ENCODE measurements at regions not wholly inside any gene's neighbourhood (a gene's known extent, or its start where the extent isn't known, plus 50 kb on each side); places are given as distances from the start of the nearest gene placed in this dataset.

- Histone ChIP-seq H3K36me3 (no peaks in the 10 kb centered on the region), H3K27ac (no peak overlapping the region), H3K4me1 (no peaks in the 10 kb centered on the region), H3K27me3 (no peaks in the 10 kb centered on the region), H3K9me3 (no peaks in the 10 kb centered on the region), H3K4me3 (no peak overlapping the region)
- no peak for TF ChIP-seq CTCF (IDR thresholded peaks at IDR 0.05)
- intact Hi-C loops (cut with DNase I) = no loop called here
- DNase-seq (ENCODE audit: low spot score in 2 of 2) = no peak
Measured at GRCh38 chr4:19947349-19947748, 304.4 kb upstream of the SLIT2 start.

- DNase-seq (ENCODE audit: low spot score in 2 of 2) = no peak
- Histone ChIP-seq H3K4me3 (no peak overlapping the region), H3K27ac (no peak overlapping the region), H3K27me3 (no peaks in the 10 kb centered on the region), H3K9me3 (no peaks in the 10 kb centered on the region), H3K36me3 (no peaks in the 10 kb centered on the region), H3K4me1 (no peaks in the 10 kb centered on the region)
- intact Hi-C loops (cut with DNase I) = no loop called here
- no peak for TF ChIP-seq CTCF (IDR thresholded peaks at IDR 0.05)
Measured at GRCh38 chr4:19945979-19946380, 305.7 kb upstream of the SLIT2 start.

GRCh38 chr4:19945501-19945900 lies 306.2 kb upstream of the SLIT2 start:
- H3K27ac ChIP-seq = no peak overlapping the region
- TF ChIP-seq CTCF (IDR thresholded peaks at IDR 0.05) = no peak
- H3K27me3 ChIP-seq = no peaks in the 10 kb centered on the region
- no peaks in the 10 kb centered on the region for H3K4me1 ChIP-seq
- H3K9me3 ChIP-seq = no peaks in the 10 kb centered on the region
- no peaks in the 10 kb centered on the region for H3K36me3 ChIP-seq
- H3K4me3 ChIP-seq = no peak overlapping the region
- DNase-seq (ENCODE audit: low spot score in 2 of 2) = no peak
- intact Hi-C loops (cut with DNase I) = no loop called here

- Histone ChIP-seq H3K4me1 (no peaks in the 10 kb centered on the region), H3K9me3 (no peaks in the 10 kb centered on the region), H3K27ac (no peak overlapping the region), H3K36me3 (no peaks in the 10 kb centered on the region), H3K27me3 (no peaks in the 10 kb centered on the region), H3K4me3 (no peak overlapping the region)
- DNase-seq (ENCODE audit: low spot score in 2 of 2) = no peak
- no peak for TF ChIP-seq CTCF (IDR thresholded peaks at IDR 0.05)
- intact Hi-C loops (cut with DNase I) = no loop called here
Measured at GRCh38 chr4:19944806-19945205, 306.9 kb upstream of the SLIT2 start.

GRCh38 chr4:19944251-19944650 lies 307.5 kb upstream of the SLIT2 start:
- Histone ChIP-seq H3K9me3 (no peaks in the 10 kb centered on the region), H3K4me3 (no peak overlapping the region), H3K36me3 (no peaks in the 10 kb centered on the region), H3K27me3 (no peaks in the 10 kb centered on the region), H3K27ac (no peak overlapping the region), H3K4me1 (no peaks in the 10 kb centered on the region)
- no peak for TF ChIP-seq CTCF (IDR thresholded peaks at IDR 0.05)
- intact Hi-C loops (cut with DNase I) = no loop called here
- no peak for DNase-seq (ENCODE audit: low spot score in 2 of 2)

- Histone ChIP-seq H3K9me3 (no peaks in the 10 kb centered on the region), H3K27me3 (no peaks in the 10 kb centered on the region), H3K4me1 (no peaks in the 10 kb centered on the region), H3K27ac (no peak overlapping the region), H3K36me3 (no peaks in the 10 kb centered on the region), H3K4me3 (no peak overlapping the region)
- DNase-seq (ENCODE audit: low spot score in 2 of 2) = no peak
- TF ChIP-seq CTCF (IDR thresholded peaks at IDR 0.05) = no peak
- intact Hi-C loops (cut with DNase I) = no loop called here
Measured at GRCh38 chr4:19941434-19941833, 310.3 kb upstream of the SLIT2 start.

Data from ascending aorta (tissue), 2 donors.